ENCODE measurements at regions not wholly inside any gene's neighbourhood (a gene's known extent, or its start where the extent isn't known, plus 50 kb on each side); places are given as distances from the start of the nearest gene placed in this dataset.

- no peak for DNase-seq
Observed at GRCh38 chr4:124389591-124389990, 322.9 kb downstream of the ANKRD50 start.

GRCh38 chr4:124390861-124391260, 321.7 kb downstream of the ANKRD50 start:
- DNase-seq, result no peak

- no peak for DNase-seq
Observed at GRCh38 chr4:124396333-124396732, 316.2 kb downstream of the ANKRD50 start.

GRCh38 chr4:124401606-124402005, 310.9 kb downstream of the ANKRD50 start:
- DNase-seq, result no peak

- DNase-seq, result no peak
Observed at GRCh38 chr4:124409044-124409443, 303.5 kb downstream of the ANKRD50 start.

GRCh38 chr4:124414276-124415040, 298.1 kb downstream of the ANKRD50 start:
- DNase-seq, result no peak

- no peak for DNase-seq
Observed at GRCh38 chr4:124415146-124415545, 297.4 kb downstream of the ANKRD50 start.

- DNase-seq, result no peak
Observed at GRCh38 chr4:124417371-124417770, 295.2 kb downstream of the ANKRD50 start.

- DNase-seq, result no peak
Observed at GRCh38 chr4:124420166-124420695, 292.3 kb downstream of the ANKRD50 start.

- DNase-seq, result no peak
Observed at GRCh38 chr4:124423160-124423559, 289.4 kb downstream of the ANKRD50 start.

GRCh38 chr4:124426279-124426678, 286.3 kb downstream of the ANKRD50 start:
- no peak for DNase-seq

GRCh38 chr4:124427095-124427767, 285.3 kb downstream of the ANKRD50 start:
- no peak for DNase-seq

- no peak for DNase-seq
Observed at GRCh38 chr4:124428648-124429047, 283.9 kb downstream of the ANKRD50 start.

- no peak for DNase-seq
Observed at GRCh38 chr4:124429746-124430250, 282.7 kb downstream of the ANKRD50 start.

- DNase-seq, result no peak
Observed at GRCh38 chr4:124431653-124432192, 280.8 kb downstream of the ANKRD50 start.

GRCh38 chr4:124432500-124432899, 280.0 kb downstream of the ANKRD50 start:
- no peak for DNase-seq

GRCh38 chr4:124433044-124433443, 279.5 kb downstream of the ANKRD50 start:
- no peak for DNase-seq

- DNase-seq, result peak; percentile 62
Observed at GRCh38 chr4:124433500-124433899, 279.0 kb downstream of the ANKRD50 start.

GRCh38 chr4:124435274-124435950, 277.1 kb downstream of the ANKRD50 start:
- DNase-seq, result no peak

- DNase-seq, result no peak
Observed at GRCh38 chr4:124437853-124438495, 274.6 kb downstream of the ANKRD50 start.

- DNase-seq, result no peak
Observed at GRCh38 chr4:124445071-124445470, 267.5 kb downstream of the ANKRD50 start.

- no peak for DNase-seq
Observed at GRCh38 chr4:124449881-124450280, 262.7 kb downstream of the ANKRD50 start.

- DNase-seq, result no peak
Observed at GRCh38 chr4:124450851-124451250, 261.7 kb downstream of the ANKRD50 start.

Measured in SHP77 treated with DMSO at 0.1 percent for 48 hours (cell line).